ENCODE measurements at regions not wholly inside any gene's neighbourhood (a gene's known extent, or its start where the extent isn't known, plus 50 kb on each side); places are given as distances from the start of the nearest gene placed in this dataset.

DNA sequence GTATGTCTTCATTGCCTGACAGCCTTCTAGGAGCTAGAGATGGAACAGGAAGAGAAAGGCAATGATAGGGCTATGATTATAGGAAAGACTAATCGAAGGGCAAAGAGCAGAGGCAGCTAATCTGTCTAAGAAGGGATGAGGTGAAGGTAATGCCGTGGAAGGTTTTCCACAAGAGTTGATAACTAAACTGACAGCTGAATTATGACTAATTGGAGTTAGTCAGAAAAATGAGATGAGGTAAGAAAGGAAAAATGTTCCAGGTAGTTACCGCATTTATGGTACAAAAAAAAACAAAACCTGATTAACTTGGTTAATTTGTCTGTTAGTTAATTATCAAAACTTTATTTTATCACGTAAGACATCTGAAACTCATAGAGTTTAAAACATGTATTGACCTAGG is 260.3 kb downstream of the SLITRK6 start:
- no peak for DNase-seq (ENCODE audit: low read depth)

DNA sequence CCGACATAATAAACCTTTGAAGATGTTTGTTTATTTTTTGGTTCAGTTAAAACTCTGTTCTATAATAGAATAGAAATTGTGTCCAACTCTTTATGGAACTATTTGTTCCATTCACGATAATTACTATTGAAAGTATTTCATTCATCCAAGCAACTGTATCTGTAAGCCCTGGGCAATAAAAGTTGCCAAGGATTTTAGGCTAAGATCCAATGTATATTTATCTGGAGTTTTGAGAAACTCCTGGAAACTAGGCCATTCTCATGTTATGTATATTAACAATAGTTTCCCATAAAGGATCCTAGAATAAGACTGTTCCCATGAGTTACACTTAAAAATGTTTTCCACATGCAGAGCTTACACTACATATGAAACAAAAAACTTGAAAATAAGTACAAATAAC is 261.6 kb downstream of the SLITRK6 start:
- DNase-seq (ENCODE audit: low read depth), result no peak

DNA sequence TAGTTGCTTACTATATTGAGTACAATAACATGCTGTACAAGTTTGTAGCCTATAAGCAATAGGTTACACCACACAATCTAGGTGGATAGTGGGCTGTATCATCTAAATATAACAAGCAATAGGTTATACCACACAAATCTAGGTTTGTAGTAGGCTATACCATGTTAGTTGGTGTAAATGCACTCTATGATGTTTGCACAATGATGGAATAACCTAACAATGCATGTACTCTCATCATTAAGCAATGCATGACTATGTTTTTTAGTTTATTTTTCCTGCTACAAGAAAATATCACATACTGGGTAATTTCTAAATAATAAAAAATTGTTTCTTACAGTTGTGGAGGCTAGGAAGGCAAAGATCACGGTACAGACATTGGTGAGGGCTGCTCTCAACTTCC is 262.5 kb downstream of the SLITRK6 start:
- DNase-seq (ENCODE audit: low read depth), result no peak

DNA sequence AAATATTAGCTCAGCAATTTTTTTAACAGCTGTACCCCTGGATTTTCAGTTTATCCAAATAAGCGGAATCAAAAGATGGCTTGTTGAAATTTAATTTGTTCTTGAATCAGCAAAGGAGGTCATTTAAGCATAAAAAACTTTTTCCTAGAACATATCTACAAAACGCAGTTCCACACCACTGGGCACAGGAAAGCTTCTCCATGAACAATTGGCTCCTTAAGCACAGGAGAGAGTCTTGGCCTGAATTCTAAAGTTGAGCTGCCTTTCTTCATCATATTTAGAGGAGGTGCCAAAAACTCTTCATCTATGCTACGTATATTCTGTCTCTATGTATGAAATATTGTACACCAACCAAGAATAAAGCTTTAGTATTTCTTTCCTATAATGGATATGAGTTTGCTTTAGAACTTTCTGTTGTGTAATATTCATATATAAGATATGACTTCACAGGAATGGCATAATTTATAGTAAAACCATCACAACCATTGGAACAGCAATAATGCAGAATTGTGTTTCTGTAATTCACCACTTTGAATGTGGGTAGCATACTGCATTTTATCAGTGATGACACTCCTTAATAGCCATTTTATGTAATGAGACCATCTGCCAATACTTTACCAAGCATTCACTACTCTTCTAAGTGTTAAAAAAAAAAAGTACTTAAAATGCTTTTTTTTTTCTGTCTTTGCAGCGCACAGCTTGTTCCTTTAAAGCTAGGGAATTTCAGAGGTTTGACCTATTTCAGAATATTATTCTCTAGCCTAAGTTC is 263.7 kb downstream of the SLITRK6 start:
- no peak for DNase-seq (ENCODE audit: low read depth)

DNA sequence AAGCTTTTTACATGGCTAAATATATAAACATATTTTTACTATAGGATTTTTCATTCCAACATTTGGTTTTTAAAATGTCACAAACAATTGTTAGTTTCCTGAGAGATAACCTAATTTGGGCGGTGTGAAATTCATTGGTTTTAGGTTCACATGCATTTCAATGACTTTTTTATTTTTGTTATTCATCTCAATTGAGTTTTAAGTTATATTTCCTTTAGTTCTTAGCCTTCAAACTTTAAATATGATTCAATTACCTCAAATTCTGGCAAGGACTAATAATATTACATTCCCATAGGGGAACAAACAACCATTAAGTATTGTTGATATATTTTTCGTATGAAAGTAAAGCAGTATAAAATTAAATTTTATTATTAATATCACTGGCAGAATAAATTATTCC is 265.3 kb downstream of the SLITRK6 start:
- no peak for DNase-seq (ENCODE audit: low read depth)

DNA sequence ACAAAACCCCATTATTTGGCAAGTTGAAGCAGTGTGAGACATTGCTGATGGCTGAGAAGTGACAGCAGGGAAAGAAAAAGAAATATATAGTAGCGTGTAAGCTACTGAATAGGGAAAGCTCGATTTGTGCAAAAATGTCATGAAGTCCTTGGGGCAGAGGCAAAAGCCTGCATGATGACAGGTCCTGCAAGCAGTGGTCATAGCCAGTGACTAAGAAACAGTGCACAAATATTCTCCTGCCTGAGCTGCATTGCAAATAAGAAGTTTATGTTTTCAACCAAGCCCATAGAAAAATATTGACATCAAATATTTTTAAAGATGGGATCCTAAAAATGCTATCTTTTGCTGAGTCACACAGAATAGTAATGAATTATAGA is 270.0 kb downstream of the SLITRK6 start:
- no peak for DNase-seq (ENCODE audit: low read depth)

DNA sequence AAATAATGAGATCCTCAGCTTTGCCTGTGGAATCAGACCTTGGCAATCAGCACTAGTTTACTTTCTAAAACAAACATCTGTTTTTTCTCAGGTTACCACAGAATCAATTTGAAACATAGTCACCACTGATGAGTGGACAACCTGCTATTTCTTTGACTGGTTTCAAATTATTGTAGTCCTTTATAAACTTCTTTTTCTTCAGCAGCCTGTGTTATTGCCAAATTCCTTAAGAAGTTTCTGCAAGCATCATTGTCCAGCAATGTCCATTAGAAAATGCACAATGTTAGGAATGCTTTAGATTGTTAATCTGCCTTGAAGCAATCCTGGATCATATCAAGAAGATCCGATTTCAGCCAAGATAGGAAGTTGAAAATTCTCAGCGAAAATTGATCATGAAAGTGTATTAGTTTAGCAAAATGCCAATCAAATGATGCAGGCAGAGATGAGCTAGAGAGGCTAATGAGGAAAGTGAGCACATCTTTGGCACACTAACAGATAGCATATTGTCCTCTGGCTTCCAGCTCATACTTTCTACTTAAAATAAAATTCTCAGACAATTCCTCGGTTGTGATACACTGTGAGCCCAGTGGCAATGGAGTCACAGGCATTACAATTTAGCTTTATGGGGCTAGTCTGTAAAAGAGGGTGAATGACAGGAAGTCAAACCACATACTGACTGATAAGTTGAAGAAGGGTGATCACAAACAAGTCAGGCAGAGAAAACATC is 270.6 kb downstream of the SLITRK6 start:
- DNase-seq (ENCODE audit: low read depth), result no peak

DNA sequence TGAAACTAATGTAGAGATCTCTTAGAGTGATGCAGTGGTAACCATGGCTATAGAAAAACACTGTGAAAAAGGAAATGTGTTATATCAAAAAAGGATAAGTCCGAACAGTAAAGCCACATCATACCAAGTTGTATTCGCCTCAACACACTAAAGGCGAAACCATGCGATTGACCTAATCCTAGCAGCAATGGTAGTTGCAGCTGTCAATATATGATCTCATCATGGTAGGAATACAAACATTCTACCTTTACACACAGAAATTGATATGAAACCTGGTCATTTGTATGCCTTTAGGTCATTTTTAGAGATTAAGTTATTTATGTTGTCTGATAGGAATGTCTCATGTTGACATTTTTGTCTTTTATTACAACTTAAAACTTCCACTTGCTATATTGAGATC is 271.9 kb downstream of the SLITRK6 start:
- DNase-seq (ENCODE audit: low read depth), result no peak

DNA sequence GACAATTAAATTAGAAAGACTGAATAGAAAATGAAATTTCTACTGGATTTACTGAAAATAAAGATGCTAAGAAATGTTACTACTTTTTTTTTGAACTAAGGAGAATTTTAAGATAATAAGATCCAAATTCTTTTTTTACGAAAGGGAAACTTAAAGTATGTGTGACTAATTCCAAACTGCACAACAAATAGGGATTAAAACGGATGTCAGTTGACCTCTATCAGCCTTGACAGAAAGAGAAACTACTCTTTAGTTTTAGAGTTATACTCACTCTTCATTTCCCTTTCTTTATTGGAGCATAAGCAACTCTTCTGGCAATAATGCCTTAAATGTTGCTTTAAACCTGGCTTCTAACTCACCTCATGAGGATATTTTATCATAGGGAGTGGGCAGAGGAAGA is 273.8 kb downstream of the SLITRK6 start:
- DNase-seq (ENCODE audit: low read depth), result no peak

DNA sequence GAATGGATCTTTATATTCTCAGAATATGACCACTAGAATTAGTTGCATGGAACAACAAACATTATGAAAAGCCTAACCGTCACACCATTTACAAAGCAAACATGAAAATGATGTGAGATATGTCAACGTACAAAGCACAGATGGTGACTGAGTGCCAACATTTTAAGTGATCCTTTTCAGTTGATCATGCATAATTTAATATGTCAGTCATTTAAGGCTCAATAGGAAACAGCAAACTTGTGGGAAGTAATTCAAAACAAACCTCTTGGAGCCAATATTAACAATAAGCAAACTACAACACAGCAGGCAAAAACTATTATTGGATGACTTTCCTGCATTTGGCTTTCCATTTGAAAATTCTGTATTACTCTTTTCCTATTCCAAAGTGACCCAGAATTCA is 277.6 kb downstream of the SLITRK6 start:
- no peak for DNase-seq (ENCODE audit: low read depth)

DNA sequence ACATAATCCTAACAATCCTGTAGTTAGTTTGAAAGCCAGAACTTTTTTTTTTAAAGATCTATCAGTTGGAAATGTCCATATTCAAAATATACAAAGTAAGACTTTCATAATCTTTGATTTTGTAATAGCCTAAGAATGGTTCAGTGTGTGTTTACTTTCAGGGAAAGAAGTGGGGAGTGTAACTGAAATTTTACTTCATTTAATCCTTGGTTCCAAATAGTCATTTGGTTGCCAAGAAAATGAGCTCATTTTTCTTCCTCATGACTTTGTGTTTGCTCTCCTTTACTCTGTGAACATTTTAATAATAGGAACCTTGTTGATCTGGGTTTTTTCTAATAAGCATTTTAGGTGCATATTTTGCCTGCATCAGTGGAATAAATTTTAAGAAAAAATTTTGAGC is 278.8 kb downstream of the SLITRK6 start:
- DNase-seq (ENCODE audit: low read depth), result no peak

DNA sequence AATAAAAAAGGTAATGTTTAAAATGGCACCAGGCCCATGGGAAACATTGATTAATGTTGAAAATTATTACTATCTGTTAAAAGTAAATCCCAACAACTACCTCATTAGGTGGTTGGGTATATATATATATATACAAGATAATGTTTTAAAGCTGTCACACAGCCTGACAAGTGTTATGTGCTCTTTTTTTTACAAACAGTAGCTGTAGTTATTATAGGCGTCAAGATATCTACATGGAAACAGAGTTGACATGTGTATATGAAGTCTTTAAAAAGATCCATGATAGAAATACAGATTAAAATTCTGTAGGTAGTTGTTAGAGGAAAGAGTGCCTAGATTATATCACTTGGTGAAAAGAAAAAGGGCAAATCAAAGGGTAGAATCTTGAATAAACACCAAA is 279.9 kb downstream of the SLITRK6 start:
- DNase-seq (ENCODE audit: low read depth), result no peak

DNA sequence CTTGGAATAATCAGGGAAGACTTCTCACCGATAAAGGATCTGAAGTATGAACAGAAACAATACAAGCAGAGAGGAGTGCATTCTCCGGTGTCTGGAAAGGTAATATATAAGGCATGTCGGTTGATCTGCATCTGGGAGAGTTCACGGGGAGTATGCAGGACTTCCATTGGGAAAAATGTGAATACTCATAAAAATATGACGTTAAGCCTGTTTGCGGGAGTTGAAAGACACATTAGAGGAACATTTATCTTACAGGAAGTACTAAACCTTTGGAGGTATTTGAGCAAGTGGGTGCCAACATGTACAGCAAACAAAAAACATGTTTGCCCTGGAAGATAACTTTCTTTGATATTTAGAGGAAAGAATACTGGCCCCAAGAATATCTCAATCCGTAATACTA is 286.8 kb downstream of the SLITRK6 start:
- DNase-seq (ENCODE audit: low read depth), result no peak

DNA sequence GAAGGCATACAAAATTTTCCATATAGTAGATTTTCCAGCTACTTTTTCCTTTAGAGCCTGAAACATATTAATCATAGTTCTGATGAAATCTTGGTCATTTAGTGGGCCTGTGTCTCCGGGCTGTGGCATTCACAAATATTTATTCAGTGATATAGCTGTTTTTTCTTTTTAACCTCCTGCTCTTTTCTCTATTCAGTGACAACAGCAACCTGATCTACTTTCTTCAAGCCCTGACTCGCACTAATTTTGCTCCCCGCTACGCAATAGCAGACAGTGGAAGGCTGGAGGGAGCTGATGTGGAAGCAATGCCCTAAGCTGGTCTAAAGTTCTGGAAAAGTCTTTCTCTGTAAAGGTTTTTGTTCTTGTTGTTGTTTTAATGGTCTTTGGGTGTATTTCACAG is 289.7 kb downstream of the SLITRK6 start:
- DNase-seq (ENCODE audit: low read depth), result no peak

DNA sequence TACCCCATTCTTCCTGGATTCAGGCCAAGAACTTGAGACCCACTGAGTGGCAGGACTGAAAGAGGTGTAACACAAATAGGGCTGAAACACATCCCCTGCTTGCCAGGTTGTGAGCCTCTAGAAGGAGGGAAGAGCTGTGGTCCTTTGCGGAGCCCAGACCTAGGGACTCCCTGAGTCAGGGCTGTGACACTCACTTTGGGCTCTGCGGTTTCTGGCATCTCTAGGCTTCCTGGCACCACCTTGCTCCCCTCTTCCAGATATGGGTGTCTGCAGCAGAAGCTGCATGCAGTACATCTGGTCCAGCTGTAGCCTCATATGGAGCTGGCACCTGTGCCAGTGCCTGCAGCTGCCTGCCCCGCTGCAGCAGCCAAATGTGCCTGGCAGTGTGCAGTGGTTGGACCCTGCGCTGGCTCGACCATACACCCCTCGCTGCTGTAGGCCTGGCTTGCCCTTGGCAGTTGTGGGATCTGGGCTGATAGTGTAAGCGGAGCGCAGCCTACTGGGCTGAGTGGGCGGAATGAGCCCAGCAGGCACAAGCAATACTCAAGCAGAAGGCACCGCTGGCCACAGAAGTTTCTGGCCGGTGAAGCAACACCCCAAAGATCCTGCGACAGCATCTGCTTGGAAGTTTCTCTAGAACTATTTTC is 290.4 kb downstream of the SLITRK6 start:
- no peak for DNase-seq (ENCODE audit: low read depth)

DNA sequence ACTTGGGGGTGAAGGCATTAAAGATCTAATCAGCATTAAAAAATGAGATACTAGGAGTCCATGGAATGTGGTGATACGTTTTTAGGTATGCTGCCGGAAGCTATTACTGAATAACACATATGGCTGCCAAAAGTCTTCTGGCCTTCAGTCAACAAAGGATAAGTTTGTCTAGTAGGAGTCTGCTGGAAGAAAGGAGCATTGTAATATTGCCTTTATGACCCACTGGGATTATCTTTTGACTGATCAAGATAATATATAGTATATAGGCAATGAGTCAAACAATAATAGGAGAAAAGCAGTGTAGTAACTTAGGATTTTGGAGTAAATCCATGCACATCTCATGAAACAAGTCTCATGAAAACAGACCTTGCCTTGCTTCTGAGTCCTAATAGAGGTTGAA is 295.4 kb downstream of the SLITRK6 start:
- no peak for DNase-seq (ENCODE audit: low read depth)

DNA sequence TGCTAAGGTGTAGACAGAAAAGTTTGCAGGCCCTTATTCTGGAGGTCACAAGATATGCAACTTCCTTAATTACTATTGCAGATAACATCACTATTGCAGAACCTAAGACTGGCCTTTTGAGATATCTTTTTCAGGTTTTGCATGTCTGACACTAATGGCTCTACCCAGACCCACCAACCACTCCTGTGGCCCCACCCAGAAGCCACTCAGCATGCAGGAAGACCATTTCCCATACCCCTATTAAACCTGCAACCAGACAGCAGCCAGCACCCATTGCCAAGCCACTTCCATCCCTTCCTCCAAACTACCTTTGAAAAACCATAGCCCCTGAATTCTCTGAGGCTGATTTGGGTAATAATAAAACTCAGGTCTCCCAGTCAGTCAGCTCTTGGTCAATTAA is 297.6 kb downstream of the SLITRK6 start:
- no peak for DNase-seq (ENCODE audit: low read depth)

DNA sequence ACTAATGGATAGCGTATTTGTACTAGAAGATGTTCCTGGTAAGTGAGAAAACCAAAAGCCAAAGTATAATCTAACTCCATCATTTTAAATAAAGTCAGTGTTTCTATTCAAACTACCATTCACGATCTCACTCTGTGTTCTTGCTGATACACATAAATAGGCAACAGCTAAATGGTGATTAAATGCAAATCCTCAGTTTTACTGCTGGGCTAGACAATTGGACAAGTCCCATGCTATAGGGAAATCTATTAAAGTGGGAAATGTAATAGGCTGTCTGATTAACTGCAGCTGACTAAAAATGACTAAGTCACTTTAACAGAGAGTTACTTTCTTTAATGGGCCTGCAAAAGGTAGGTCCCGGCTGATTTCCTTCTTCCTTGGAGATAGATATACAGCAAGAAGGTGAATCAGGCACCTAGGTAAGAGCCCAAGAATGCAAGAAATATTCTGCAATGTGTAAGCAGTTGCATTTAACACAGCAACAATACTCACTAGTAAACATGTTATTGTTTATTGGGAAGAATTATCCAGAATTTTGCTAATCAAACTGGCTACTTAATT is 298.4 kb downstream of the SLITRK6 start:
- DNase-seq (ENCODE audit: low read depth), result no peak

DNA sequence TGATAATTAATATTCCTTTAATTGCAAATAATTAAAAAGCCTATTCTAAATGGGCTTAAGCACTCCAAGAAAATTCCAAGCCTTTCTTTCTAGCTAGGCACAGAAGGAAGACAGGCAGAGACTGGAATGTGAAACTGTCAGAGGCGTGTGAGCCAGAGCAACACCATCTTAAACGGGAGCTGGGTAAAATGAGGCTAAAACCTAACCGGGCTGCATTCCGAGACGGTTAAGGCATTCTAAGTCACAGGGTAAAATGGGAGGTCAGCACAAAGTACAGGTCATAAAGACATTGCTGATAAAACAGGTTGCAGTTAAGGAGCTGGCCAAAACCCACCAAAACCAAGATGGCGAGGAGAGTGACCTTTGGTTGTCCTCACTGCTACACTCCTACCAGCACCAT is 300.4 kb downstream of the SLITRK6 start:
- DNase-seq (ENCODE audit: low read depth), result no peak

DNA sequence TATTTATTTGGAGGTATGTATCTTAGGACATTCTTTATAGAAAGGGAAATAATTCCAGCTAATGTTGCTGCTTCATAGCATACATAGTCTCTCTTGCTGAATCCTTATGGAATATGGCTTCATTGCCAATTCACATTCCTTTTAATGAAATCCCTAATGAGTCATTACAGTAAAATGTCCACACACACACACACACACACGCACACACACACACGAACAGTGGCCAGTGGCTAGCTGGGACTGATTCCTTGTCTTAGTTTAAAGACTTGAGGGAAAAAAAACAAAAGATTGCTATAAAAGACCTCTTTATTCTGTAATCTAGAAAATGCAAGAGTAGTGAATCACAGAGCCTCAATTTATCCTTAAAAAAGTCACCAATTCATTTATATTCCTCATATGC is 301.6 kb downstream of the SLITRK6 start:
- DNase-seq (ENCODE audit: low read depth), result no peak

DNA sequence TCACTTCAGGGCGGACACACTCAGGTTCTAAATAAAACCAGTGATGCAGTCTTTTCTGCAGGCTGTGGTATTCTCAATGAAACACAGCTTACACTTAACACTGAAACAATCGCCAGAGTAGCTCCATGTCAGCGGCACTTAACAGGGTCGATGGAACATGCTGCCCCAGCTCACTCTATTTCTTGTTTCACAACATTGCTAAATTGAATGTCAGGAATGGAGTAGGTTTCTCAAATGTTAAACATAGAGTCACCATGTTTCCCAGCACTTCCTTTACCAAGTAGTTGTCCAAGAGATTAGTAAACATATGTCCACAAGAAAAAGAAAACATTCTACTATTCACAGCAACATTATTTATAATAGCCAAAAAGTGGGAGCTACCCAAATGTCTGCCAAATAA is 306.9 kb downstream of the SLITRK6 start:
- DNase-seq (ENCODE audit: low read depth), result no peak

DNA sequence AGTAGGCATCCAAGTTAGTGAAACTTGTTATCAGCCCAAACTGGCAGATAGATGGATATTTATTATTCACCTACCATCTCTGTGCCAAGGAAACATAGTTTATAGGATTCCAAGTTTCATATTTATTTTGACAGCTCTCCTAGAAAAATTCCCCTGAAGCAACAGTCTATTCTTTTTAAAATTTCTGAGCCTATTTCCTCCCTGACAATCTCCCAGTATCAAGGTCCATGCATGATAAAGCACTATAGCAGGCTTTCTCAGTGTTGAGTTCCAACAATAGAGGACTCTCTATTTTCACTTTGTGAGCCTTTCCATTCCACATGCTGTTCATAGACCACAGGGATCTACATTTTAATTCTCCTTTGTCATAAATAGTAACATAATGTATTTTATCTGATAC is 312.6 kb downstream of the SLITRK6 start:
- DNase-seq (ENCODE audit: low read depth), result no peak

DNA sequence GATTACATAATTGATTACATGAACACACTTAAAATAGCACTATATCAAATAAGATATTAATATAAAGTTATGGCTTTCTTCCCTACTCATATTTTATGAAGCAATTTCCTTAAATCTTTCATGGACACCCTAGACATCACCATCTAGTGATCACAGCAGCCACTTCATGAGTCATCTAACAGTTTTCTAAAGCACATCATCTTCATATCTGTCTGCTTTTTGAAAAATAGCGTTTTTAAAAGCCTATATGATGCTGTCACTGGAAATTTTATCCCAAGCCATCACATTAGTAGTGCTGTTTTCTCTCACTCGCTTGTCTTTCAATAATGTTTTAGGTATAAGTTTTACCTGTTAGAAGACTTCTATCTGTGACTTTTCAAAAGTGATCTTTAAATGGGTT is 326.1 kb downstream of the SLITRK6 start:
- no peak for DNase-seq (ENCODE audit: low read depth)

All from CMK (cell line).